ENCODE measurements at regions not wholly inside any gene's neighbourhood (a gene's known extent, or its start where the extent isn't known, plus 50 kb on each side); places are given as distances from the start of the nearest gene placed in this dataset.

- H3K9ac ChIP-seq (ENCODE audit: low read length), result no peak overlapping the region
- no peak for DNase-seq (ENCODE audit: low read depth)
- H3K4me3 ChIP-seq (ENCODE audit: insufficient read depth, low read depth, low read length), result no peak overlapping the region
- Mint-ChIP-seq H3K4me1 (ENCODE audit: low read depth, unreplicated experiment) (no peaks in the 10 kb centered on the region), H3K9me3 (ENCODE audit: unreplicated experiment) (no peaks in the 10 kb centered on the region), H3K27me3 (ENCODE audit: low read depth, unreplicated experiment) (peaks cover 29% of the 10 kb centered on the region), H3K27ac (ENCODE audit: unreplicated experiment) (no peak overlapping the region), H3K4me3 (ENCODE audit: unreplicated experiment) (no peak overlapping the region), H3K36me3 (ENCODE audit: low read depth, unreplicated experiment) (no peaks in the 10 kb centered on the region)
- no peaks in the 10 kb centered on the region for H3K27me3 ChIP-seq (ENCODE audit: insufficient read depth, low read length)
- H3K36me3 ChIP-seq (ENCODE audit: insufficient read depth, low read length), result no peaks in the 10 kb centered on the region
- TF ChIP-seq EZH2 (IDR thresholded peaks at IDR 0.05; ENCODE audit: insufficient read depth, low read length) (no peak), CTCF (IDR thresholded peaks at IDR 0.05; ENCODE audit: insufficient read depth, low read depth, low read length) (no peak)
- H3K79me2 ChIP-seq (ENCODE audit: insufficient read depth, low read length), result no peaks in the 10 kb centered on the region
- H3K4me1 ChIP-seq (ENCODE audit: insufficient read depth, low read length), result no peaks in the 10 kb centered on the region
- H4K20me1 ChIP-seq (ENCODE audit: insufficient read depth, low read length), result no peaks in the 10 kb centered on the region
- H3K9me3 ChIP-seq (ENCODE audit: insufficient read depth, low read depth, low read length), result peaks cover 2% of the 10 kb centered on the region
- H3K27ac ChIP-seq (ENCODE audit: low read depth, low read length), result no peak overlapping the region
- H3K4me2 ChIP-seq (ENCODE audit: low read length), result no peak overlapping the region
- no peak overlapping the region for H2AFZ ChIP-seq (ENCODE audit: low read depth, low read length)
- FAIRE-seq, result no peak
These were observed 74.6 kb downstream of the FOXA2 start for GRCh38 chr20:22509843-22510147.

DNA sequence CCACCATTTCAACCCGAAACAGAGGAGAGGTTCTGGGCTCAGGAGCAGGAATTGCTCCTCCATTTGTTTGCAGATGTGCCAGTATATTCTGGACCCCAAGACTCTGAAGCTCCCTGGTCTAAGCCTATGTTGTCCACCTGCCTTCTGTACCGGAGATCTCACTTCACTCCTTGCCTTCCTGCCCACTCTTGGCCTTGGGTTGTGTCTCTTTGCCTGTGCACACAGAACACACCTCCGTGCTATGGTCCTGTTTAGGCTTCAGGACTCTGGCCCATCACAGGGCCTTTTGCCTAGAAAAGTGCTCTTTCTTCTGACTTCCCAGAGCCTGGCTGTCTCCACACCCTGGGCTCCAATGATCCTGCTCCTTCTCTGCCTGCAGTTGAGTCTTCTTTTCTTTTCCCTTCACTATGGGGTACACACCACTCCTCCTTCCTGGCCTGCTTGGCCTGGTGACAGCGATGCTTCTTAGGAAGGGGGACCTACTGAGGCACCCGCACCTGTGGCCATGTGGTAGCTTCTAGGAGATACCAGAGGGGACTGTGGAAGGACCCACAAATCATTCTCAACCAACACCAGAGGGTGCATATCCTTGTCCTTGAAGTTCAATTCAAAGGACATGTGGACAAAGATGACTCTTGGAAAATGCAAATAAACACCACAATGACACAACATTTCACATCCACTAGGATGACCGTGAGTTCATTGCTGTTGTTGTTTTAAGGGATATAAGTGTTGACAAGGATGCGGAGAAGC, 75.1 kb downstream of the FOXA2 start:
- peaks cover 34% of the 10 kb centered on the region for H3K27me3 Mint-ChIP-seq (ENCODE audit: low read depth, unreplicated experiment)
- Histone ChIP-seq H3K36me3 (ENCODE audit: insufficient read depth, low read length) (no peaks in the 10 kb centered on the region), H3K9me3 (ENCODE audit: insufficient read depth, low read depth, low read length) (peaks cover 4% of the 10 kb centered on the region), H3K9ac (ENCODE audit: low read length) (no peak overlapping the region), H3K4me1 (ENCODE audit: insufficient read depth, low read length) (no peaks in the 10 kb centered on the region), H3K4me2 (ENCODE audit: low read length) (no peak overlapping the region), H2AFZ (ENCODE audit: low read depth, low read length) (no peak overlapping the region), H3K27me3 (ENCODE audit: insufficient read depth, low read length) (no peaks in the 10 kb centered on the region), H3K27ac (ENCODE audit: low read depth, low read length) (no peak overlapping the region), H3K4me3 (ENCODE audit: insufficient read depth, low read depth, low read length) (no peak overlapping the region), H4K20me1 (ENCODE audit: insufficient read depth, low read length) (no peaks in the 10 kb centered on the region), H3K79me2 (ENCODE audit: insufficient read depth, low read length) (no peaks in the 10 kb centered on the region)
- H3K27ac Mint-ChIP-seq (ENCODE audit: unreplicated experiment), result no peak overlapping the region
- H3K4me3 Mint-ChIP-seq (ENCODE audit: unreplicated experiment), result no peak overlapping the region
- FAIRE-seq, result no peak
- no peak for DNase-seq (ENCODE audit: low read depth)
- H3K36me3 Mint-ChIP-seq (ENCODE audit: low read depth, unreplicated experiment), result no peaks in the 10 kb centered on the region
- no peaks in the 10 kb centered on the region for H3K9me3 Mint-ChIP-seq (ENCODE audit: unreplicated experiment)
- no peaks in the 10 kb centered on the region for H3K4me1 Mint-ChIP-seq (ENCODE audit: low read depth, unreplicated experiment)
- TF ChIP-seq CTCF (IDR thresholded peaks at IDR 0.05; ENCODE audit: insufficient read depth, low read depth, low read length) (no peak), EZH2 (IDR thresholded peaks at IDR 0.05; ENCODE audit: insufficient read depth, low read length) (no peak)

DNA sequence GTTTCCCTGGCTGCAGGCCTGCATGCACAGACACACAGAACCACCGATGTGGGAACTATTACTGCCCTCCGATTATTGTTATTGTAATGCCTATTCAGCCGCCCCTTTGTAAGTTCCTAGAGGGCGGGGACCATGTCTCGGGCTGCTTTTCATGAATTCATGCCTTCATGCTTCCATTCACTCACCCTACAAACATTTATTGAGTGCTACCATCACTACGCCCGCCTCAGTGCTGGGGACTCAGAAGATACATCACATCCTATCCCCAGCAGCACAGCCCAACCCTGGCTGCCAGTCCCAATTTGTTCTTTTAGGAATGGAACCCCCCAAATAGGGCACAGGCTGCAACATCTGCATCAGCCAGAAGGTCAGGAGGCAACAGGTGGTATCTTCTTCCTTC, 75.9 kb downstream of the FOXA2 start:
- Mint-ChIP-seq H3K27ac (ENCODE audit: unreplicated experiment) (no peak overlapping the region), H3K9me3 (ENCODE audit: unreplicated experiment) (no peaks in the 10 kb centered on the region), H3K4me1 (ENCODE audit: low read depth, unreplicated experiment) (no peaks in the 10 kb centered on the region), H3K36me3 (ENCODE audit: low read depth, unreplicated experiment) (no peaks in the 10 kb centered on the region), H3K27me3 (ENCODE audit: low read depth, unreplicated experiment) (peaks cover 33% of the 10 kb centered on the region), H3K4me3 (ENCODE audit: unreplicated experiment) (no peak overlapping the region)
- Histone ChIP-seq H3K9ac (ENCODE audit: low read length) (no peak overlapping the region), H3K27me3 (ENCODE audit: insufficient read depth, low read length) (no peaks in the 10 kb centered on the region), H3K36me3 (ENCODE audit: insufficient read depth, low read length) (no peaks in the 10 kb centered on the region), H3K27ac (ENCODE audit: low read depth, low read length) (no peak overlapping the region), H2AFZ (ENCODE audit: low read depth, low read length) (no peak overlapping the region), H3K4me1 (ENCODE audit: insufficient read depth, low read length) (no peaks in the 10 kb centered on the region), H4K20me1 (ENCODE audit: insufficient read depth, low read length) (no peaks in the 10 kb centered on the region), H3K79me2 (ENCODE audit: insufficient read depth, low read length) (no peaks in the 10 kb centered on the region), H3K4me3 (ENCODE audit: insufficient read depth, low read depth, low read length) (no peak overlapping the region), H3K9me3 (ENCODE audit: insufficient read depth, low read depth, low read length) (peaks cover 4% of the 10 kb centered on the region), H3K4me2 (ENCODE audit: low read length) (no peak overlapping the region)
- FAIRE-seq (no peak), DNase-seq (ENCODE audit: low read depth) (no peak)
- TF ChIP-seq CTCF (IDR thresholded peaks at IDR 0.05; ENCODE audit: insufficient read depth, low read depth, low read length), result no peak
- no peak for TF ChIP-seq EZH2 (IDR thresholded peaks at IDR 0.05; ENCODE audit: insufficient read depth, low read length)

All from astrocyte (in vitro differentiated cells and primary cell).